ENCODE measurements at regions not wholly inside any gene's neighbourhood (a gene's known extent, or its start where the extent isn't known, plus 50 kb on each side); places are given as distances from the start of the nearest gene placed in this dataset.
"Not testable (repeated sequence)": the region's sequence is repeated elsewhere in the genome, so short reads cannot be mapped to it uniquely, and the experiment has no call there.

DNA sequence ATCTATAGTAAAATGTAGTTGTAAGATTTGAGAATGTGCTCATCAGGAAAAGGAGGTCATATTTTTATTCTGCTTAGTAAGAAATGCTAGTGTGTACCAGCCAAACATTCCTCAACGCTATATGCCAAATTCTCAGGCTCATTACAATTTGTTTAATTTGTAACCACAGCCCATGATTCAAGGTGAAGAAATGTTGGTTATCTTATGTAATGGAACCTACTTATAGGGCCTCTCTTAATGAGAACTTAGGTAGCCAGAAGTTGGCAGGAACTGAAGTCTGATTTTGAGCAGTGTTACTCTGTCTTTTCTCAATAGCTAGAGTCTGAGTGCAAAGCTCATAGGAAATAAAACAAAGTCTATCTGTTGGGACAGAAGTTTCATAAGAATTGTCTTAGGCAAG is 595.0 kb downstream of the GLUD2 start:
- H3K27ac Mint-ChIP-seq = no peak overlapping the region
- ATAC-seq (ENCODE audit: low read depth) (no peak), DNase-seq (ENCODE audit: low spot score in 2 of 2) (no peak)
- H3K9me3 Mint-ChIP-seq = no peaks in the 10 kb centered on the region
- H3K4me3 Mint-ChIP-seq = no peak overlapping the region
- no peaks in the 10 kb centered on the region for H3K27me3 Mint-ChIP-seq
- no peaks in the 10 kb centered on the region for H3K4me1 Mint-ChIP-seq
- H3K36me3 Mint-ChIP-seq = no peaks in the 10 kb centered on the region

DNA sequence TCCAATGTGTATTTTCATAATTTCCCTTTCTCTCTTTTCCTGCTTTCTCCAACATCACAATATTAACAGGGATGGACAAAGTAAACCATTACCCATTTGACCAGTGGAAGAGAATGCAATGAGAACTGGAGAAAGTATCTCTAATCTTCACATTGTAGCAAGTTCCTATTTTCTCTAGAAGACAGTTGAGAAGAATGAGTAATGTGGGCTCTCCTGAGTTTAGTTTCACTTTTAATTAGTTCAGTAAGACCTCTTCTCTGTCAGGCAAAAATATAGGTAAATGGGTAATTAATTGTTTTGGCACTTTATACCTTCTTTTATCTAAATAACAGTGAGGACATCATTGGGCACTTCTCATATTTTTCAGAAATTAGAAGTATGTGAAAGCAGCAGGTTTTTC is 602.0 kb downstream of the GLUD2 start:
- Mint-ChIP-seq H3K36me3 (no peaks in the 10 kb centered on the region), H3K4me3 (no peak overlapping the region), H3K9me3 (no peaks in the 10 kb centered on the region), H3K4me1 (no peaks in the 10 kb centered on the region), H3K27me3 (no peaks in the 10 kb centered on the region), H3K27ac (no peak overlapping the region)
- DNase-seq (ENCODE audit: low spot score in 2 of 2) (no peak), ATAC-seq (ENCODE audit: low read depth) (no peak)

DNA sequence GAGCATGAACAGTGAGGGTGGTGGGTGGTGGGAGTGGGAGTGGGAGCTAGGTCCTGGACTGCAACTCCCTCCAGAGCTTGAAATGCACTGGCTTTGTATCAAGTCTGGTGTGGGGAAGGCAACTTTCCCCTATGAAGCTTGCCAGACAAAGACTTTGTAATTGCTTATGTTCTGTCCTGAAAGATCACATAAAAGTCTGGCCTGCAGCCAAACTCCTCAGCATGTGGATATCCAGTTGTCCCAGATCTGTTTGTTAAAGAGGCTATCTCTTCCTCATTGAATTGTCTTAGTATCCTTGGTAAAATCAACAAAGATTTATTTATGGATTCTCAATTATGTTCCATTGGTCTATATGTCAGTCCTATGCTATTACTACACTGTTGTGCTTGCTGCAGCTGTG is 607.9 kb downstream of the GLUD2 start:
- Mint-ChIP-seq H3K36me3 (no peaks in the 10 kb centered on the region), H3K27me3 (no peaks in the 10 kb centered on the region), H3K27ac (no peak overlapping the region), H3K4me1 (no peaks in the 10 kb centered on the region), H3K4me3 (no peak overlapping the region), H3K9me3 (no peaks in the 10 kb centered on the region)
- ATAC-seq (ENCODE audit: low read depth) = no peak
- DNase-seq (ENCODE audit: low spot score in 2 of 2) = no peak

DNA sequence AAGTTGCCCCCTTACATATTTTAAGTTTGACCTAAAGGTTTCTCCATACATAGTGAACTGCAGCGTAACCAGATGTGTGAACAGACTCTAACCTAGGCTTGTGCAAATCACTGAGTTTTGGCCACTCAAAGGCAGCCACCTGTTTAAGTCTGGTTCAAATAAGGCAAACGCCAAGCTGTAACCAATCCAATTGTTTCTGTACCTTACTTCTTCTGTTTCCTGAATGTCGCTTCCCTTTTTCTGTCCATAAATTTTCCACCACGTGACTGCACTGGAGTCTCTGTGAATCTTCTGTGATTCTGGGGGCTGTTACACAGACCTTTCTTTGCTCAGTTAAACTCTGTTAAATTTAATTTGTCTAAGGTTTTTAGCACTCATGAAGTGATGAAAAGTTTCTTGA is 618.8 kb downstream of the GLUD2 start:
- ATAC-seq (ENCODE audit: low read depth) (no peak), DNase-seq (ENCODE audit: low spot score in 2 of 2) (no peak)
- no peaks in the 10 kb centered on the region for H3K36me3 Mint-ChIP-seq
- no peaks in the 10 kb centered on the region for H3K9me3 Mint-ChIP-seq
- H3K4me1 Mint-ChIP-seq = peaks cover 2% of the 10 kb centered on the region
- H3K27me3 Mint-ChIP-seq = no peaks in the 10 kb centered on the region
- no peak overlapping the region for H3K4me3 Mint-ChIP-seq
- H3K27ac Mint-ChIP-seq = no peak overlapping the region

DNA sequence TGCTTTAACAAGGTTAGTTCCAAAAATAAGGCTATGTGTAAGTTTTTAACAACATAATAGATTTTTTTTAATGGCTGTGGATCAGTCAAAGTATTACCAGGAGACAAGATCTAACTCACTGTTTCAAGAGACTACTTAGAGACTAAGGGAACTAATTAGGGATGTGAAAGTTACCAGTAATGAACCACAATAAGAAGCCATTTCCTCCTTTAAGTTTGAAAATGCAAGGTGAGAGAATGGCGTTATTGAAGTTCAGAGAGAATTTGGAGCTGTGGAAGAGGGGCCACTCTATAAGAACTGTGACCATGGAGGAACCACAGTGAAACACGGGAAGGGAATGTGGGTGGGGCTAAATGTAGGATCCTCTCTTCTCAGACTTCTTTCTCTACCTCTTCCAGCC is 624.2 kb downstream of the GLUD2 start:
- H3K27ac Mint-ChIP-seq = no peak overlapping the region
- H3K36me3 Mint-ChIP-seq = no peaks in the 10 kb centered on the region
- no peaks in the 10 kb centered on the region for H3K4me1 Mint-ChIP-seq
- H3K9me3 Mint-ChIP-seq = no peaks in the 10 kb centered on the region
- H3K27me3 Mint-ChIP-seq = no peaks in the 10 kb centered on the region
- peak; percentile 24 for ATAC-seq (ENCODE audit: low read depth)
- no peak overlapping the region for H3K4me3 Mint-ChIP-seq
- DNase-seq (ENCODE audit: low spot score in 2 of 2) = no peak

DNA sequence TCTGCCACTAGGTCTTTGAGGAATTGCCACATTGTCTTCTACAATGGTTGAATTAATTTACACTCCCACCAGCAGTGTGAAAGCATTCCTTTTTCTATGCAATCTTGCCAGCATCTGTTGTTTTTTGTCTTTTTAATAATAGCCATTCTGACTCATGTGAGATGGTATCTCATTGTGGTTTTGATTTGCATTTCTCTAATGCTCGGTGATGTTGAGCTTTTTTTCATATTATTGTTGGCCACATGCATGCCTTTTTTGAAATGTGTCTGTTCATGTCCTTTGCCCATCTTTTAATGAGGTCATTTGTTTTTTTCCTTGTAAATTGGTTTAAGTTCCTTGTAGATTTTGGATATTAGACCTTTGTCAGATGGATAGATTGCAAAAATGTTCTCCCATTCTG is 661.8 kb downstream of the GLUD2 start:
- H3K36me3 Mint-ChIP-seq; DNase-seq (ENCODE audit: low spot score in 2 of 2); ATAC-seq (ENCODE audit: low read depth); H3K4me1 Mint-ChIP-seq; H3K27me3 Mint-ChIP-seq; H3K4me3 Mint-ChIP-seq; H3K27ac Mint-ChIP-seq; H3K9me3 Mint-ChIP-seq: not testable (repeated sequence)

DNA sequence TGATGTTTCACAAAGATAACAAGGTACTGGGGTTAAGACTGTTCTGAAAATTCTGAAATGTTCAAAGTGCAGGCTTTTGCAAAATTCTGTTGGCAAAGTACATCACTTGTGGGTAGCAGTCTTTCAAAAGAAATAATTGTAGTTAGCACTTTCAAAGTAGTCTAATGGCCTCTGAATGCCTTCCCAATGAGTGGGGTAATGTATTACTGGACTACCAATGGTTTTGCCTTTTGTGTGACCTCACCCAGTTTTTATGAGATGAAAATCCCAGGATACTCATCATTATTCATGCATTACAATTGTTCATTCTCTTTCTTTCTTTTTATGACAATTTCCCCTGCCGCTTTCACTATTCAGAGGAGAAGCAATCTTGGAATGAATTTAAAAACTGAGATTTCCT is 686.1 kb downstream of the GLUD2 start:
- H3K27ac Mint-ChIP-seq = no peak overlapping the region
- no peaks in the 10 kb centered on the region for H3K36me3 Mint-ChIP-seq
- H3K9me3 Mint-ChIP-seq = no peaks in the 10 kb centered on the region
- DNase-seq (ENCODE audit: low spot score in 2 of 2) = no peak
- H3K4me1 Mint-ChIP-seq = no peaks in the 10 kb centered on the region
- no peaks in the 10 kb centered on the region for H3K27me3 Mint-ChIP-seq
- no peak overlapping the region for H3K4me3 Mint-ChIP-seq
- ATAC-seq (ENCODE audit: low read depth) = no peak

DNA sequence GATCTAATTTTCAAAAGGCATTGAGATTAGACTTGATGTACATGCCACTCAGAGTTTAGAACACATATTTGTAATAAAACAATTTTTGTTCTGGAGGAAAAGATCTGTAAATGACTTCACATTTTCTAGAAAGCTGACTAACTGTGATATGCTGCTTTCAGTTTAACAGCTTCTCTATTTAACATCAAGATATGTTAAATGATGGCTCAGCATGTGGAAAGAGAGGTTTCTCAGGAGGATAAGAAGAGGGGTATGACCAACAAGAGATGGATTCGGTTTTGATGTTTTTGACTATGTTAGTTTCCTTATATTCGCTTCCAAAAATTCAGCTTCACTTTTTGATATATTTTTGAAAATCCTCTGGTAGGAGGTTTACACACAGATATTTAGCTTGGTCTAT is 698.7 kb downstream of the GLUD2 start:
- no peak overlapping the region for H3K27ac Mint-ChIP-seq
- no peaks in the 10 kb centered on the region for H3K4me1 Mint-ChIP-seq
- no peak overlapping the region for H3K4me3 Mint-ChIP-seq
- DNase-seq (ENCODE audit: low spot score in 2 of 2) = no peak
- H3K27me3 Mint-ChIP-seq = no peaks in the 10 kb centered on the region
- H3K9me3 Mint-ChIP-seq = no peaks in the 10 kb centered on the region
- H3K36me3 Mint-ChIP-seq = no peaks in the 10 kb centered on the region
- ATAC-seq (ENCODE audit: low read depth) = no peak

DNA sequence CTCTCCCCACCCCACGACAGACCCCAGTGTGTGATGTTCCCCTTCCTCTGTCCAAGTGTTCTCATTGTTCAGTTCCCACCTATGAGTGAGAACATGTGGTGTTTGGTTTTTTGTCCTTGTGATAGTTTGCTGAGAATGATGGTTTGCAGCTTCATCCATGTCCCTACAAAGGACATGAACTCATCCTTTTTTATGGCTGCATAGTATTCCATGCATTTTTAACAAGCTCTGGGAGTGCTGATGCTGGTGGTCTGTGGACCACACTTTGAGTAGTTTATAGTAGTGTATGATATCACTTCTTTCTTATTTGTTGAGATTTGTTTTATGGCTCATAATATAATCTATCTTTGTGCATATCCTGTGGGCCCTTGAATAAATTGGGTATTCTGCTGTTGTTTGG is 706.2 kb downstream of the GLUD2 start:
- H3K9me3 Mint-ChIP-seq; ATAC-seq (ENCODE audit: low read depth); H3K4me1 Mint-ChIP-seq; H3K4me3 Mint-ChIP-seq; H3K36me3 Mint-ChIP-seq; H3K27me3 Mint-ChIP-seq; H3K27ac Mint-ChIP-seq; DNase-seq (ENCODE audit: low spot score in 2 of 2): not testable (repeated sequence)

DNA sequence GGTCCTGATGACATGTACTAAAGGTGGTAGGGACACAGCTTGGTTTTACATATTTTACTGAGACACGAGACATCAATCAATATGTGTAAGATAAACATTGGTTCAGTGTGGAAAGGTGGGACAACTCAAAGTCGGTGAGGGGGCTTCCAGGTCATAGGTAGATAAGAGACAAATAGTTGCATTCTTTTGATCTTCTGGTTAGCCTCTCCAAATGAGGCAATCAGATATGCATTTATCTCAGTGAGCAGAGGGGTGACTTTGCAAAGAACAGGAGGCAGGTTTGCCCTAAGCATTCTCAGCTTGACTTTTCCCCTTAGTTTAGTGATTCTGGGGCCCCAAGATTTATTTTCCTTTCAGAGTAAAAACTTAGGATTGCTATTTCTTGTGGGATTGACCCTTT is 706.9 kb downstream of the GLUD2 start:
- DNase-seq (ENCODE audit: low spot score in 2 of 2) = no peak
- Mint-ChIP-seq H3K36me3 (no peaks in the 10 kb centered on the region), H3K4me1 (no peaks in the 10 kb centered on the region), H3K9me3 (no peaks in the 10 kb centered on the region), H3K4me3 (no peak overlapping the region), H3K27ac (no peak overlapping the region), H3K27me3 (no peaks in the 10 kb centered on the region)
- no peak for ATAC-seq (ENCODE audit: low read depth)

DNA sequence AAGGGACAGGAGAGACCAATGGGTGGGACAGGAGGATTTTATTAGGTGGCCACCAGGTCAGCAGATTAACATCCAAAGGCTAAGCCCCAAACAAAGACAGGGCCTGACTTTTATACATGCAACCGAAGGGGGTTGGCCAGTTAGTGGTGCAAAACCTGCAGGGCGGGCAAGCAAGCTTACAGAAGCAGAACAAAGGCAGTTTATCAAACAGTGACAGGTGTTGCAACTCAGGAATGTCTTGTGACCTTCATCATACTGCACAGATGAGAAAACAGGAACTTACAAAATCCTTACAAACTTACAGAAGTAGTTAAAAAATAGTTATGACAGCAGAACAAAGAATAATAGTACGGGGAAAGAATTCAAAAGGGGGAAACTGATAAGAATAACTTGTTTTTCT is 708.1 kb downstream of the GLUD2 start:
- Mint-ChIP-seq H3K36me3 (no peaks in the 10 kb centered on the region), H3K27ac (no peak overlapping the region), H3K4me1 (no peaks in the 10 kb centered on the region), H3K4me3 (no peak overlapping the region), H3K27me3 (no peaks in the 10 kb centered on the region), H3K9me3 (no peaks in the 10 kb centered on the region)
- ATAC-seq (ENCODE audit: low read depth) (no peak), DNase-seq (ENCODE audit: low spot score in 2 of 2) (no peak)

DNA sequence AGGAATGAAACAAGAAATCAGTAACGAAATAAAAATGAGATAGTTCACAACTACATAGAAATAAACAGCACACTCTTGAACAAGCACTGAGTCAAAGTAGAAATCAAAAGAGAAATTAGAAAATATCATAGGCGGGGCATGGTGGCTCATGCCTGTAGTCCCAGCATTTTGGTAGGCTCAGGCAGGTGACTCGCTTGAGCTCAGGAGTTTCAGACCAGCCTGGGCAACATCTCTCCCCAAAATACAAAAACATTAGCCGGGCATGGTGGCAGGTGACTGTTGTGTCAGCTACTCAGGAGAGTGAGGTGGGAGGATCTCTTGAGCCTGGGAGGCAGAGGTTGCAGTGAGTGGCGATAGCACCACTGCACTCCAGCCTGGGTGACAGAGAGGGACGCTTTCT is 714.4 kb downstream of the GLUD2 start:
- Mint-ChIP-seq H3K4me3 (no peak overlapping the region), H3K36me3 (no peaks in the 10 kb centered on the region), H3K27me3 (no peaks in the 10 kb centered on the region), H3K4me1 (no peaks in the 10 kb centered on the region), H3K9me3 (peaks cover 1% of the 10 kb centered on the region), H3K27ac (no peak overlapping the region)
- ATAC-seq (ENCODE audit: low read depth) = no peak
- DNase-seq (ENCODE audit: low spot score in 2 of 2) = no peak

DNA sequence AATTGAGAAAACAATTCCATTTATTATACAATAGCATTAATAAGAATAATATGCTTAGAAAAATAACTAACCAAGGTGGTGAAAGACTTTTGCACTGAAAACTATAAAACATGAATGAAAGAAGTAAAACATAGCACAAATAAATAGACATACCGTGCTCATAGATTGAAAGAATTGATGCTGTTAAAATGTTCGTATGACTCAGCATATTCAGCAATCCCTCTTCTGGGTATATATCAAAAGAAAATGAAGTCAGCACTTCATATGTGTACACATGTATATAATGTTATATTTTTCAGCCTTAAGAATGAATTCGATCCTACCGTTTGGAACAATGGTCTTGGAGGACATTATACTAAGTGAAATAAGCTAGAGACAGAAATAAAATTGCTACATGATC is 716.3 kb downstream of the GLUD2 start:
- Mint-ChIP-seq H3K9me3 (peaks cover 1% of the 10 kb centered on the region), H3K4me1 (no peaks in the 10 kb centered on the region), H3K36me3 (no peaks in the 10 kb centered on the region), H3K27ac (no peak overlapping the region), H3K4me3 (no peak overlapping the region), H3K27me3 (no peaks in the 10 kb centered on the region)
- no peak for ATAC-seq (ENCODE audit: low read depth)
- DNase-seq (ENCODE audit: low spot score in 2 of 2) = no peak

DNA sequence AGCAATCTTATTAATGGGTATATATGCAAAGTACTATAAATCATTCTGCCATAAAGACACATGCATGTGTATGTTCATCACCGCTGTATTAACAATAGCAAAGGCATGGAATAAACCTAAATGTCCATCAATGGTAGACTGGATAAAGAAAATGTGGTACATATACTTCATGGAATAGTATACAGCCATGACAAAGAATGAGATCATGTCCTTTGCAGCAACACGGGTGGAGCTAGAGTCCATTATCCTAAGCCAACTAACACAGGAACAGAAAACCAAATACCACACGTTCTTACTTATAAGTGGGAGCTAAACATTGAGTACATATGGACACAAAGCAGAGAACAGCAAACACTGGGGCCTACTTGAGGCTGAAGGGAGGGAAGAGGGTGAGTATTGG is 720.8 kb downstream of the GLUD2 start:
- H3K4me3 Mint-ChIP-seq; H3K36me3 Mint-ChIP-seq; H3K9me3 Mint-ChIP-seq; H3K4me1 Mint-ChIP-seq; ATAC-seq (ENCODE audit: low read depth); DNase-seq (ENCODE audit: low spot score in 2 of 2); H3K27me3 Mint-ChIP-seq; H3K27ac Mint-ChIP-seq: not testable (repeated sequence)

DNA sequence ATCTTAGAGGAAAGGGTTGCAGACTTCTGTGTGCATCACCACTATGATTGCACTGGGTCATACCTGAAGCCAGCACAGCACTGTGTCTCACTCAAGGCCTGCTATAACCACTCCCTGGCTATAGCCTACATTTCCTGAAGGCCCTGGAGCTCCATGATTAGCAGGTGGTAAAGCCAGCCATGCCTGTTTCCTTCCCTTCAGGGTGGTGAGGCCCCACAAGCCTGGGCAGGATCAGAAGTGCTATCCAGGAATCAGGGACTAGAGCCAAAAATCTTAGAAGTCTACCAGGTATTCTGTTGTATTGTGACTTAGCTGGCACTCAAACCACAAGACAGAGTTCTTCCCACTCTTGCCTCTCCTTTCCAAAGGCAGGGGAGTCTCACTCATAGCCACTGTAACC is 734.6 kb downstream of the GLUD2 start:
- H3K27me3 Mint-ChIP-seq = no peaks in the 10 kb centered on the region
- peaks cover 3% of the 10 kb centered on the region for H3K9me3 Mint-ChIP-seq
- no peak overlapping the region for H3K27ac Mint-ChIP-seq
- H3K4me3 Mint-ChIP-seq = no peak overlapping the region
- DNase-seq (ENCODE audit: low spot score in 2 of 2) = no peak
- no peaks in the 10 kb centered on the region for H3K36me3 Mint-ChIP-seq
- H3K4me1 Mint-ChIP-seq = no peaks in the 10 kb centered on the region
- ATAC-seq (ENCODE audit: low read depth) = no peak

DNA sequence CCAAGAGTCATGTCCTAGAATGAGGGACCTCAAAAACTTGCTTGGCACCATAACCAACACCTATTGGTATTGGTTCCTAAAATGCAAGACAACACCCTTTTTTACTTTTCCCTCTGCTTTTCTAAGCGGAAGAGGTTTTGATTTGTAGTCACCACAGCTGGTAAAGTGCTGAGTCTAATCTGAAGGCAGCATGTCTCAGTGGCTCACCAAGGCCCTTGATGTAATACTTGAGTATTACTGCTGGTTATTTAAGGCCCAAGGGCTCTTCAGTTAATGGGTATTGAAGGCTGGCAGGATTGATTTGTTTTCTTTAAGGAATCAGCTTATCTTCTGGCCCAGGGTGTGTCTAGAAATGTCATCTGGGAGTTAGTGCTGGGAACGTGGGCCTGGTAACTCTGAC is 735.1 kb downstream of the GLUD2 start:
- Mint-ChIP-seq H3K36me3 (no peaks in the 10 kb centered on the region), H3K27me3 (no peaks in the 10 kb centered on the region), H3K4me1 (no peaks in the 10 kb centered on the region), H3K4me3 (no peak overlapping the region), H3K9me3 (peaks cover 3% of the 10 kb centered on the region), H3K27ac (no peak overlapping the region)
- DNase-seq (ENCODE audit: low spot score in 2 of 2) = no peak
- no peak for ATAC-seq (ENCODE audit: low read depth)
